GM18505 (cell line): ENCODE measurements at regions not wholly inside any gene's neighbourhood (a gene's known extent, or its start where the extent isn't known, plus 50 kb on each side); places are given as distances from the start of the nearest gene placed in this dataset.
"Not testable (repeated sequence)": the region's sequence is repeated elsewhere in the genome, so short reads cannot be mapped to it uniquely, and the experiment has no call there.

Source experiments
- ATAC-seq: cut with Tn5 transposase; IDR thresholded peaks from one replicate; pipeline ENCODE4 v1.9.1; 2021; ENCODE audit not compliant: unreplicated experiment
- POLR2A ChIP-seq: IDR thresholded peaks from 4 replicates; pipeline ENCODE4 v1.6.1; 2011; ENCODE audit warnings: borderline replicate concordance; ENCODE audit not compliant: insufficient read depth, insufficient read length; ENCODE audit errors: extremely low read depth

- no peak for ATAC-seq
- no peak for TF ChIP-seq POLR2A
Observed at GRCh38 chr7:130789436-130789835, 55.4 kb upstream of the KLF14 start.

- TF ChIP-seq POLR2A = no peak
- ATAC-seq = no peak
Observed at GRCh38 chr7:130791746-130792145, 57.7 kb upstream of the KLF14 start.

- no peak for ATAC-seq
- no peak for TF ChIP-seq POLR2A
Observed at GRCh38 chr7:130793855-130794618, 60.0 kb upstream of the KLF14 start.

- ATAC-seq = no peak
- no peak for TF ChIP-seq POLR2A
Observed at GRCh38 chr7:130794619-130794922, 60.6 kb upstream of the KLF14 start.

DNA sequence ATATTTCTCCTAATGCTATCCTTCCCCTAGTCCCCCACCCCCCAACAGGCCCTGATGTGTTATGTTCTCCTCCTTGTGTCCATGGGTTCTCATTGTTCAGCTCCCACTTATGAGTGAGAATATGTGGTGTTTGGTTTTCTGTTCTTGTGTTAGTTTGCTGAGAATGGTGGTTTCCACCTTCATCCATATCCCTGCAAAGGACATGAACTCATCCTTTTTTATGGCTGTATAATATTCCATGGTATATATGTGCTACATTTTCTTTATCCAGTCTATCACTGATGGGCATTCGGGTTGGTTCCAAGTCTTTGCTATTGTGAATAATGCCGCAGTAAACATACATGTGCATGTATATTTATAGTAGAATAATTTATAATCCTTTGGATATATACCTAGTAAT is 62.4 kb upstream of the KLF14 start:
- not testable (repeated sequence) for ATAC-seq

GRCh38 chr7:130803127-130803526 is 69.1 kb upstream of the KLF14 start:
- no peak for TF ChIP-seq POLR2A
- ATAC-seq = no peak

DNA sequence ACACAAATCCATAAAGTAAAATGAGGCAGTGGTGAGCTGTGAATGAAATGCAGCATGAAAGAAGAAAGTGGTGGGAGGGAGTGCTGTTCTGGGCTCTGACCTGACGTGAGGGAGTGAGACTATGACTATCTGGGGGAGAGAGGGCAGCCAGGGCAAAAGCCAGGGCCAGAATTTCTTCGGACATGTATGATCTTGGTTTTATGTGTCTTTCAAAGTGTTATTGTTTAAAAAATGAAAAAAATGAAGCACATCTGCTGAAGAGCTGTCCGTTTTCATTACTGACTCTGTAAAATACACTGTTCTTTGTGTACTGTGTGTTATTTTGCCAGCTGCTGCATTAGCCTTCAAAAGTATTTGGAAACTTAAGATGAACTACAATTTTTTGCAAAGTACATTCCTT is 70.2 kb upstream of the KLF14 start:
- TF ChIP-seq POLR2A = no peak
- no peak for ATAC-seq

DNA sequence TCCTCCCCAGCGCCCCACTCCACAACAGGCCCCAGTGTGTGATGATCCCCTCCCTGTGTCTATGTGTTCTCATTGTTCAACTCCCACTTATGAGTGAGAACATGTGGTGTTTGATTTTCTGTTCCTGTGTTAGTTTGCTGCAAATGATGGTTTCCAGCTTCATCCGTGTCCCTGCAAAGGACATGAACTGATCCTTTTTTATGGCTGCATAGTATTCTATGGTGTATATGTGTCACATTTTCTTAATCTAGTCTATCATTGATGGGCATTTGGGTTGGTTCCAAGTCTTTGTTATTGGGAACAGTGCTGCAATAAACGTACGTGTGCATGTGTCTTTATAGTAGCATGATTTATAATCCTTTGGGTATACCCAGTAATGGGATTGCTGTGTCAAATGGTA is 78.8 kb upstream of the KLF14 start:
- ATAC-seq = not testable (repeated sequence)

- ATAC-seq = no peak
- TF ChIP-seq POLR2A = no peak
Observed at GRCh38 chr7:130814778-130815335, 80.8 kb upstream of the KLF14 start.

DNA sequence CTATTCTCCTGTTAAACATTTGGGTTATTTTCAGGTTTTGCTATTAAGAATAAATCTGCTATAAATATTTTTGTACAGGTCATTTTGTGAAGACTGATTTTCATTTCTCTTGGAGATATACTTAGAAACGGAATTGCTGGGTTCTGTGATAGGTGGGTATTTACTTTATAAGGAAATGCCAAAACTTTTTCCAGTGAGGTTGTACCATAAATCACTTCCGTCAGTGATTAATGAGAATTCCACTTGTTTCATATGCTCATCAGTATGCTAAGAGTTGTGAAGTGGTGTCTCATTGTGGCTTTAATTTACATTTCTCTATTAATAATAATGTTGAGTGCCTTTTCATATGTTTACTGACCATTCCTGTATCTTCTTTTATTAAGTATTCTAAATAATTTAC is 84.0 kb upstream of the KLF14 start:
- ATAC-seq = no peak
- TF ChIP-seq POLR2A = no peak

DNA sequence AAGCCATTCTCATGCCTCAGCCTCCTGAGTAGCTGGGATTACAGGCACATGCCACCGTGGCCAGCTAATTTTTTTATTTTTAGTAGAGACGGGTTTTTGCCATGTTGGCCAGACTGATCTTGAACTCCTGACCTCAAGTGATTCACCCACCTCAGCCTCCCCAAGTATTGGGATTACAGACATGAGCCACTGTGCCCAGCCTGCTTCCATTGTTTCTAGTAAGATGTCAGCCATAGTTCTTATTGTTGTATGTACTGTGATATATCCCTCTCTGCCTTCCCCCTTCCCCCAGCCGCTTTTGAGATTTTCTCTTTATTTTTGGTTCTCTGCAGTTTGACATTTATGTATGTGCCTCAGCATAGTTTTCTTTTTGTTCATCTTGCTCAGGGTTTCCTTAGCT is 87.9 kb upstream of the KLF14 start:
- TF ChIP-seq POLR2A = no peak
- no peak for ATAC-seq

DNA sequence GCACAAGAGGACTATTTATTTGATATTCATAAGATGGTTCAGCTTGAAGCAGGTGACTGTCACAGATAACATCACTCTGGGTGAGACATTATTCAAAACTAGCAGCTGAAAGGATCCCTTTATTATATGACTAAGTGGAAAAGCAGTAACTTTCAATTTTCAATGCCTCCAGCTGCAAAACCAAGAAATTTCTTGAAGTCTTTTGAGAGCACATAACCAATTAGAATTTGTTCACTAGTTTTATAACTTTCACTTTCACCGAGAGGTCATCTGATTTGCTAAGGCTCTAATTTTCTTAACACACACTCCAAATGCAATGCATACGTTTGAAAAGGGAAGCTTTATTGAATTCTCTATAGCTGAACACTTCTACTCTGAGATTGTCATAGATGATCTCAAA is 88.6 kb upstream of the KLF14 start:
- TF ChIP-seq POLR2A = no peak
- no peak for ATAC-seq

- no peak for ATAC-seq
- TF ChIP-seq POLR2A = no peak
Observed at GRCh38 chr7:130823060-130823459, 89.1 kb upstream of the KLF14 start.

DNA sequence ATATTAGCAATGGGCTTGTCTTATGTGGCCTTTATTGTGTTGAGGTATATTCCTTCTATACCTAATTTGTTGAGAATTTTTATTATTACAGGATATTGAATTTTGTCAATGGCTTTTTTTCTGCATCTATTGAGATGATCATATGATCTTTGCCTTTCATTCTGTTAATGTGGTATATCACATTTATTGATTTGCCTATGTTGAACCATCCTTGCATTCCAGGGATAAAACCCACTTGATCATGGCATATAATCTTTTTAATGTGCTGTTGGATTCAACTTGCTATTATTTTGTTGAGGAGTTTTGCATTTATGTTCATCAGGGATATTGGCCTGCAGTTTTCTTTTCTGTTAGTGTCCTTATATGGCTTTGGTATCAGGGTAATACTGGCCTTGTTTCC is 91.8 kb upstream of the KLF14 start:
- no peak for TF ChIP-seq POLR2A
- ATAC-seq = no peak

GRCh38 chr7:130829415-130829814 is 95.4 kb upstream of the KLF14 start:
- no peak for ATAC-seq
- no peak for TF ChIP-seq POLR2A
